ENCODE measurements at regions not wholly inside any gene's neighbourhood (a gene's known extent, or its start where the extent isn't known, plus 50 kb on each side); places are given as distances from the start of the nearest gene placed in this dataset.

- TF ChIP-seq CTCF (IDR thresholded peaks at IDR 0.05), result no peak
- no peak for TF ChIP-seq POLR2A (IDR thresholded peaks at IDR 0.05)
These were observed 527.2 kb downstream of the KCTD16 start for GRCh38 chr5:144697847-144698262.
